ENCODE measurements at regions not wholly inside any gene's neighbourhood (a gene's known extent, or its start where the extent isn't known, plus 50 kb on each side); places are given as distances from the start of the nearest gene placed in this dataset.

GRCh38 chr1:222454782-222455181, 93.1 kb downstream of the HHIPL2 start:
- TF ChIP-seq POLR2AphosphoS5 (IDR thresholded peaks at IDR 0.05) (no peak), POLR2A (IDR thresholded peaks at IDR 0.05) (no peak), EP300 (IDR thresholded peaks at IDR 0.05; ENCODE audit: low read depth) (no peak)
- TF ChIP-seq, protein P1, sequence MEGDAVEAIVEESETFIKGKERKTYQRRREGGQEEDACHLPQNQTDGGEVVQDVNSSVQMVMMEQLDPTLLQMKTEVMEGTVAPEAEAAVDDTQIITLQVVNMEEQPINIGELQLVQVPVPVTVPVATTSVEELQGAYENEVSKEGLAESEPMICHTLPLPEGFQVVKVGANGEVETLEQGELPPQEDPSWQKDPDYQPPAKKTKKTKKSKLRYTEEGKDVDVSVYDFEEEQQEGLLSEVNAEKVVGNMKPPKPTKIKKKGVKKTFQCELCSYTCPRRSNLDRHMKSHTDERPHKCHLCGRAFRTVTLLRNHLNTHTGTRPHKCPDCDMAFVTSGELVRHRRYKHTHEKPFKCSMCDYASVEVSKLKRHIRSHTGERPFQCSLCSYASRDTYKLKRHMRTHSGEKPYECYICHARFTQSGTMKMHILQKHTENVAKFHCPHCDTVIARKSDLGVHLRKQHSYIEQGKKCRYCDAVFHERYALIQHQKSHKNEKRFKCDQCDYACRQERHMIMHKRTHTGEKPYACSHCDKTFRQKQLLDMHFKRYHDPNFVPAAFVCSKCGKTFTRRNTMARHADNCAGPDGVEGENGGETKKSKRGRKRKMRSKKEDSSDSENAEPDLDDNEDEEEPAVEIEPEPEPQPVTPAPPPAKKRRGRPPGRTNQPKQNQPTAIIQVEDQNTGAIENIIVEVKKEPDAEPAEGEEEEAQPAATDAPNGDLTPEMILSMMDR (IDR thresholded peaks at IDR 0.05): no peak
- in situ Hi-C loops (cut with MboI; ENCODE audit: low pct_ligation_motif_present in 1 of 4, low pct_unique_long_range_greater_than_20kb in 1 of 4, low sequenced_read_pairs in 3 of 4): loop anchor here (10.0 to 25.0 kb wide), 4 partner anchors 342 to 967 kb away; no protein-coding TSS in a partner anchor
- no peak overlapping the region for H3K4me3 ChIP-seq
- DNase-seq: peak; percentile 8
- peaks cover 6 to 8% of the 10 kb centered on the region in 2 donors for H3K9me3 ChIP-seq
- WGBS, 2 donors (ENCODE audit: low coverage in 1 of 2): 0 to 60% methylated on average over 2 to 13 of the region's 13 CpGs
- peaks cover 0 to 8% (median 5%) of the 10 kb centered on the region in 4 donors for H3K4me1 ChIP-seq
- H3K27me3 ChIP-seq: no peaks in the 10 kb centered on the region
- peak overlapping the region in 2 of 4 donors; percentile 11 to 42 for H3K27ac ChIP-seq
- intact Hi-C loops (cut with DNase I; ENCODE audit: low total_unique reads): no loop called here
- no peaks in the 10 kb centered on the region for H3K36me3 ChIP-seq

DNA sequence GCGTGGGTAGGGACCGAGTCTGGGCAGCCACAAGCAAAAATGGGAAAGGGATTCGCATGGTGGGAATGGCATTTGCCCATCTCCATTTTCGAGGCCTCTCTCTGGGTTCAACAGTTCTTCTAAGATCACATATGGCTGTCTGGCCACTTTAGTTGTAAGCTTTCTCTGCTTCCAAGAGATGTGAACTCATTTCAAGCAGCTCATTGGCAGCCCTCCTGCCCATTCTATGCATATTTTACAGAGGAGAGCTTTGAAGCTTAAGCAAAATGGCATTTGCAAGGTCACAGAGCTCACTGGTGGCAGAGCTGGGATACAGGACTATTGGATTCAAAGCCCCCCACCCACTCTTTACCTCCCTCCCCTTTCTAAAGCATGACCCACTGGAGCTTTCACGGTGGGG, 93.7 kb downstream of the HHIPL2 start:
- in situ Hi-C loops (cut with MboI; ENCODE audit: low pct_ligation_motif_present in 1 of 4, low pct_unique_long_range_greater_than_20kb in 1 of 4, low sequenced_read_pairs in 3 of 4): loop anchor here (10.0 to 25.0 kb wide), 4 partner anchors 342 to 967 kb away; no protein-coding TSS in a partner anchor
- peaks cover 0 to 8% (median 5%) of the 10 kb centered on the region in 4 donors for H3K4me1 ChIP-seq
- peaks cover 6 to 8% of the 10 kb centered on the region in 2 donors for H3K9me3 ChIP-seq
- intact Hi-C loops (cut with DNase I; ENCODE audit: low total_unique reads): no loop called here
- TF ChIP-seq EP300 (IDR thresholded peaks at IDR 0.05; ENCODE audit: low read depth): no peak
- TF ChIP-seq POLR2AphosphoS5 (IDR thresholded peaks at IDR 0.05): no peak
- TF ChIP-seq, protein P1 (IDR thresholded peaks at IDR 0.05): no peak
- no peak for TF ChIP-seq POLR2A (IDR thresholded peaks at IDR 0.05)
- H3K36me3 ChIP-seq: no peaks in the 10 kb centered on the region
- WGBS, 2 donors (ENCODE audit: low coverage in 1 of 2): 80 to 89% methylated on average over 1 to 5 of the region's 5 CpGs
- DNase-seq: no peak
- H3K27ac ChIP-seq: no peak overlapping the region
- no peaks in the 10 kb centered on the region for H3K27me3 ChIP-seq
- H3K4me3 ChIP-seq: no peak overlapping the region

DNA sequence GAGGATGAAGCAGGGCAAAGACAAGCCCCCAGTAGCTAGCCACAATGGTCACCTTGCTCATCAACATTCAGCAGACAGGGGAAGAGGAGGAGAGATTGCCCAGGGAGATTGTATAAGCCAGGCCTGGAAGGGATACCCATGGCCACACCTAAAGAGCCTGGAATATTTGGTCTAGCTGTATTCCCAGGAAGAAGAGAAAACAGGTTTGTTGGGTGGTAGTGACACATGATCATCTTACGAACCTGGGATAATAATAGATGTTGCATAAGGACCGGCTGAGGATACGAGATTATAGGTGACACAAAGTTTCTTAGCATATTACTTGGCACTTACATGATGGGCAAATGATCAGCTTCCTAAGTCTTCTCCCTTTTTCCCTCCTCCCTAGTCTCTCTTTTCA, 95.9 kb downstream of the HHIPL2 start:
- H3K4me1 ChIP-seq: peaks cover 0 to 8% (median 5%) of the 10 kb centered on the region in 4 donors
- no peak for DNase-seq
- no peaks in the 10 kb centered on the region for H3K36me3 ChIP-seq
- intact Hi-C loops (cut with DNase I; ENCODE audit: low total_unique reads) (no loop called here), in situ Hi-C loops (cut with MboI; ENCODE audit: low pct_ligation_motif_present in 1 of 4, low pct_unique_long_range_greater_than_20kb in 1 of 4, low sequenced_read_pairs in 3 of 4) (loop anchor here (10.0 to 25.0 kb wide), 4 partner anchors 340 to 965 kb away; no protein-coding TSS in a partner anchor)
- H3K27me3 ChIP-seq: no peaks in the 10 kb centered on the region
- no peak overlapping the region for H3K4me3 ChIP-seq
- H3K9me3 ChIP-seq: peaks cover 0 to under 1% of the 10 kb centered on the region in 2 donors
- H3K27ac ChIP-seq: no peak overlapping the region
- TF ChIP-seq, protein P1 (IDR thresholded peaks at IDR 0.05): no peak
- TF ChIP-seq POLR2A (IDR thresholded peaks at IDR 0.05) (no peak), POLR2AphosphoS5 (IDR thresholded peaks at IDR 0.05) (no peak), EP300 (IDR thresholded peaks at IDR 0.05; ENCODE audit: low read depth) (no peak)
- WGBS, 2 donors (ENCODE audit: low coverage in 1 of 2): 70 to 73% methylated on average over 3 of the region's 3 CpGs

DNA sequence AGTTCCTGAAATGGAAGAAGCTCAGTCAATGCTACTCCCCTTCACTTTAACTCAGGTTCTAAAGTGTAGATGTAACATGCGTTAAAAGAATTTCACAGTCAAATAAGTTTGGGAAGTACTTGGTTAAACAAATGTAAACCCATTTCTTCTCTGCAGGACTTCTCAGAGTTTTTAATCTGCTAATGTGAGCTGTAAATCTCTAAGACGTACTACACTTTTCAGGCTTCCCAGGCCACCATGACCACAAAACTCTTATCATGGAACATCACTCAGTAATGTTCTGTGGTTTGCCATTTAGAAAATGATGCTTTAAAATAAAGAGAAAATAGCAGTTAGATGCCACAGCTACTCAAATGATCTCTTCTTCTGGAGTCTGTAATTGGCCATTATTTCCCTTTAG, 104.3 kb downstream of the HHIPL2 start:
- no peaks in the 10 kb centered on the region for H3K27me3 ChIP-seq
- no peaks in the 10 kb centered on the region for H3K9me3 ChIP-seq
- WGBS, 2 donors (ENCODE audit: low coverage in 1 of 2): 76 to 85% methylated on average over 2 of the region's 2 CpGs
- no peak overlapping the region for H3K27ac ChIP-seq
- DNase-seq: no peak
- no peaks in the 10 kb centered on the region for H3K36me3 ChIP-seq
- in situ Hi-C loops (cut with MboI; ENCODE audit: low pct_ligation_motif_present in 1 of 4, low pct_unique_long_range_greater_than_20kb in 1 of 4, low sequenced_read_pairs in 3 of 4) (loop anchor here in 1 of 4 donors (10.0 kb wide), 1 partner anchor 679 kb away; no protein-coding TSS in a partner anchor), intact Hi-C loops (cut with DNase I; ENCODE audit: low total_unique reads) (no loop called here)
- H3K4me1 ChIP-seq: no peaks in the 10 kb centered on the region
- TF ChIP-seq, protein P1 (IDR thresholded peaks at IDR 0.05): no peak
- H3K4me3 ChIP-seq: no peak overlapping the region
